Natural killer cell (primary cell): ENCODE measurements at regions not wholly inside any gene's neighbourhood (a gene's known extent, or its start where the extent isn't known, plus 50 kb on each side); places are given as distances from the start of the nearest gene placed in this dataset.

Experiments
- ATAC-seq, 3 donors: fragments of 150-1000 bp in 2 of 3; fragments of 200-7000 bp in 1 of 3; cut with Tn5 transposase; 1 replicate in 1 of 3; 2 replicates in 2 of 3; pipeline ENCODE4 v1.10.0; 2021; ENCODE audit warnings: mild to moderate bottlenecking in 2 of 3, moderate library complexity in 2 of 3
- DNase-seq, 2 donors: peaks; one replicate each; pipeline versions ENCODE4 v3.0.0 to v3.0.0-alpha.2; 2013 to 2021; ENCODE audit warnings: mixed read lengths in 1 of 2
- H3K27ac ChIP-seq: one replicate; pipeline ENCODE4 v1.5.1; 2013; ENCODE audit warnings: mild to moderate bottlenecking, low read length
- H3K27me3 ChIP-seq: one replicate; pipeline ENCODE4 v1.6.1; 2013; ENCODE audit warnings: low read length; ENCODE audit not compliant: control insufficient read depth, insufficient read depth
- H3K36me3 ChIP-seq: one replicate; pipeline ENCODE4 v1.6.1; 2013; ENCODE audit warnings: low read length; ENCODE audit not compliant: control insufficient read depth, insufficient read depth
- H3K4me1 ChIP-seq: one replicate; pipeline ENCODE4 v1.6.1; 2013; ENCODE audit warnings: low read length; ENCODE audit not compliant: control insufficient read depth, insufficient read depth
- H3K4me3 ChIP-seq: one replicate; pipeline ENCODE4 v1.5.1; 2013; ENCODE audit warnings: low read length
- H3K9me3 ChIP-seq: one replicate; pipeline ENCODE4 v1.6.1; 2013; ENCODE audit warnings: low read length; ENCODE audit not compliant: control insufficient read depth, insufficient read depth
- H3K27ac Mint-ChIP-seq, 2 donors: one replicate each; pipeline ENCODE4 v1.8.0; 2022; ENCODE audit warnings: mild to moderate bottlenecking in 2 of 2, mixed read lengths in 2 of 2, moderate library complexity in 1 of 2
- H3K27me3 Mint-ChIP-seq, 2 donors: one replicate each; pipeline ENCODE4 v1.8.0; 2022; ENCODE audit warnings: low read depth in 2 of 2, mixed read lengths in 2 of 2
- H3K36me3 Mint-ChIP-seq: one replicate; pipeline ENCODE4 v1.8.0; 2022; ENCODE audit warnings: mixed read lengths
- H3K4me1 Mint-ChIP-seq, 2 donors: one replicate each; pipeline ENCODE4 v1.8.0; 2022; ENCODE audit warnings: mixed read lengths in 2 of 2
- H3K4me3 Mint-ChIP-seq: one replicate; pipeline ENCODE4 v1.8.0; 2022; ENCODE audit warnings: mild to moderate bottlenecking, moderate library complexity, mixed read lengths
- H3K9me3 Mint-ChIP-seq, 2 donors: one replicate each; pipeline ENCODE4 v1.8.0; 2022; ENCODE audit warnings: mixed read lengths in 2 of 2
- WGBS: methylation state at CpG from one replicate; pipeline ENCODE4 v1.1.7; 2013; ENCODE audit warnings: missing lambda C conversion rate; ENCODE audit not compliant: insufficient coverage; 5-methylcytosine and 5-hydroxymethylcytosine counted together
- intact Hi-C: fragments of 100-400 bp; cut with micrococcal nuclease; formaldehyde crosslinking; loops from one replicate; pipeline ENCODE4 v1.14.2; 2022
- TF ChIP-seq, protein P1 (sequence below): fragments of 200-600 bp; IDR thresholded peaks from one replicate; pipeline ENCODE4 v1.8.0; 2022; ENCODE audit warnings: antibody characterized with exemption

- Histone ChIP-seq H3K4me3 (no peak overlapping the region), H3K27ac (no peak overlapping the region), H3K36me3 (no peaks in the 10 kb centered on the region), H3K4me1 (no peaks in the 10 kb centered on the region), H3K9me3 (no peaks in the 10 kb centered on the region), H3K27me3 (peaks cover 3% of the 10 kb centered on the region)
- ATAC-seq (no peak), DNase-seq (no peak)
- WGBS, result 88% methylated on average over 11 of the region's 11 CpGs
- intact Hi-C loops, result no loop called here
- H3K9me3 Mint-ChIP-seq, result no peaks in the 10 kb centered on the region
- H3K4me1 Mint-ChIP-seq, result no peaks in the 10 kb centered on the region
- H3K27ac Mint-ChIP-seq, result no peak overlapping the region
- no peaks in the 10 kb centered on the region for H3K36me3 Mint-ChIP-seq
- peaks cover 5 to 26% of the 10 kb centered on the region in 2 donors for H3K27me3 Mint-ChIP-seq
- TF ChIP-seq, protein P1, sequence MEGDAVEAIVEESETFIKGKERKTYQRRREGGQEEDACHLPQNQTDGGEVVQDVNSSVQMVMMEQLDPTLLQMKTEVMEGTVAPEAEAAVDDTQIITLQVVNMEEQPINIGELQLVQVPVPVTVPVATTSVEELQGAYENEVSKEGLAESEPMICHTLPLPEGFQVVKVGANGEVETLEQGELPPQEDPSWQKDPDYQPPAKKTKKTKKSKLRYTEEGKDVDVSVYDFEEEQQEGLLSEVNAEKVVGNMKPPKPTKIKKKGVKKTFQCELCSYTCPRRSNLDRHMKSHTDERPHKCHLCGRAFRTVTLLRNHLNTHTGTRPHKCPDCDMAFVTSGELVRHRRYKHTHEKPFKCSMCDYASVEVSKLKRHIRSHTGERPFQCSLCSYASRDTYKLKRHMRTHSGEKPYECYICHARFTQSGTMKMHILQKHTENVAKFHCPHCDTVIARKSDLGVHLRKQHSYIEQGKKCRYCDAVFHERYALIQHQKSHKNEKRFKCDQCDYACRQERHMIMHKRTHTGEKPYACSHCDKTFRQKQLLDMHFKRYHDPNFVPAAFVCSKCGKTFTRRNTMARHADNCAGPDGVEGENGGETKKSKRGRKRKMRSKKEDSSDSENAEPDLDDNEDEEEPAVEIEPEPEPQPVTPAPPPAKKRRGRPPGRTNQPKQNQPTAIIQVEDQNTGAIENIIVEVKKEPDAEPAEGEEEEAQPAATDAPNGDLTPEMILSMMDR, result no peak
- H3K4me3 Mint-ChIP-seq, result no peak overlapping the region
Measured at GRCh38 chr11:96447208-96448110, 57.6 kb downstream of the JRKL start.

- Histone ChIP-seq H3K27ac (no peak overlapping the region), H3K4me1 (no peaks in the 10 kb centered on the region), H3K36me3 (no peaks in the 10 kb centered on the region), H3K4me3 (no peak overlapping the region), H3K9me3 (no peaks in the 10 kb centered on the region), H3K27me3 (peaks cover 3% of the 10 kb centered on the region)
- H3K27me3 Mint-ChIP-seq, result peaks cover 0 to 26% of the 10 kb centered on the region in 2 donors
- no peaks in the 10 kb centered on the region for H3K36me3 Mint-ChIP-seq
- DNase-seq, result no peak
- 69% methylated on average over 3 of the region's 3 CpGs for WGBS
- H3K9me3 Mint-ChIP-seq, result no peaks in the 10 kb centered on the region
- no peak overlapping the region for H3K4me3 Mint-ChIP-seq
- no peak overlapping the region for H3K27ac Mint-ChIP-seq
- no peak for ATAC-seq
- no peaks in the 10 kb centered on the region for H3K4me1 Mint-ChIP-seq
- TF ChIP-seq, protein P1, result no peak
- intact Hi-C loops, result no loop called here
Measured at GRCh38 chr11:96448225-96448624, 58.4 kb downstream of the JRKL start.

- Histone ChIP-seq H3K9me3 (no peaks in the 10 kb centered on the region), H3K27me3 (no peaks in the 10 kb centered on the region), H3K4me1 (no peaks in the 10 kb centered on the region), H3K4me3 (no peak overlapping the region), H3K27ac (no peak overlapping the region), H3K36me3 (no peaks in the 10 kb centered on the region)
- no peak overlapping the region for H3K27ac Mint-ChIP-seq
- H3K9me3 Mint-ChIP-seq, result no peaks in the 10 kb centered on the region
- intact Hi-C loops, result no loop called here
- H3K4me1 Mint-ChIP-seq, result no peaks in the 10 kb centered on the region
- no peak for ATAC-seq
- DNase-seq, result no peak
- peaks cover 10 to 16% of the 10 kb centered on the region in 2 donors for H3K27me3 Mint-ChIP-seq
- TF ChIP-seq, protein P1, result no peak
- no peaks in the 10 kb centered on the region for H3K36me3 Mint-ChIP-seq
- H3K4me3 Mint-ChIP-seq, result no peak overlapping the region
Measured at GRCh38 chr11:96456111-96456510, 66.3 kb downstream of the JRKL start.

GRCh38 chr11:96459751-96460150 lies 69.9 kb downstream of the JRKL start:
- Mint-ChIP-seq H3K9me3 (no peaks in the 10 kb centered on the region), H3K27ac (no peak overlapping the region), H3K4me1 (no peaks in the 10 kb centered on the region), H3K27me3 (peaks cover 13 to 25% of the 10 kb centered on the region in 2 donors), H3K36me3 (no peaks in the 10 kb centered on the region), H3K4me3 (no peak overlapping the region)
- TF ChIP-seq, protein P1, result no peak
- no peak for ATAC-seq
- peaks cover 4% of the 10 kb centered on the region for H3K4me1 ChIP-seq
- H3K9me3 ChIP-seq, result no peaks in the 10 kb centered on the region
- no peak for DNase-seq
- H3K4me3 ChIP-seq, result no peak overlapping the region
- WGBS, result 64% methylated on average over 3 of the region's 3 CpGs
- no peaks in the 10 kb centered on the region for H3K36me3 ChIP-seq
- intact Hi-C loops, result no loop called here
- H3K27me3 ChIP-seq, result peaks cover 3% of the 10 kb centered on the region
- no peak overlapping the region for H3K27ac ChIP-seq
